ENCODE measurements at regions not wholly inside any gene's neighbourhood (a gene's known extent, or its start where the extent isn't known, plus 50 kb on each side); places are given as distances from the start of the nearest gene placed in this dataset.

DNA sequence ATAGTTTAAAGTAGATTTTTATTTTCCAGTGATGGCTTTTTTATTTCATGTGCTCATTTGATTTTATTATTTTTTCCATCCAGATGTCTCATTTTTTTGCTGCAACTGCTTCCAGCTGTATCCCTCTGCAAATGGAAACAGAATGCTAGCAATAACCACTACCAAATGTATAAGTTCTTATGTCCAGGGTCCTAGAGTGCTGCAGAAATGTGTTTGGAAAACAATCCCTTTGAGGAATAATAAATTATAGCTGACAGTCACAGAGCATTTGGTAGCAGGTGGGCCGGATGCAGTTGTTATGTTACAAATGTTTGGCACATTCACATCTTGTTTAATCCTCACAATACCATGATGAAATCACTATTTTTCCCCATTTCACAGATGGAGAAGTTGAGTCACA is 300.7 kb upstream of the PDGFD start:
- H3K27me3 Mint-ChIP-seq (ENCODE audit: low read depth in 3 of 3): no peaks in the 10 kb centered on the region
- Histone ChIP-seq H3K4me3 (replicated peaks in 1 of 3; ENCODE audit: low read depth in 2 of 3, low read length in 3 of 3) (no peak overlapping the region), H3K9me3 (replicated peaks in 1 of 2; ENCODE audit: control insufficient read depth in 1 of 2, insufficient read depth in 1 of 2, low read length in 2 of 2) (no peaks in the 10 kb centered on the region), H4K20me1 (ENCODE audit: insufficient read depth, low read length) (no peaks in the 10 kb centered on the region), H3K9ac (ENCODE audit: insufficient read depth, low read length, poor library complexity, severe bottlenecking) (no peak overlapping the region), H3K36me3 (replicated peaks in 1 of 2; ENCODE audit: control insufficient read depth in 1 of 2, insufficient read depth in 2 of 2, low read length in 2 of 2) (no peaks in the 10 kb centered on the region), H2AFZ (ENCODE audit: insufficient read depth, low read depth, low read length, poor library complexity, severe bottlenecking) (no peak overlapping the region), H3K4me1 (ENCODE audit: control insufficient read depth in 1 of 2, insufficient read depth in 2 of 2, low read length in 2 of 2) (no peaks in the 10 kb centered on the region), H3K27me3 (ENCODE audit: control insufficient read depth in 2 of 2, insufficient read depth in 2 of 2, low read length in 2 of 2) (no peaks in the 10 kb centered on the region), H3K79me2 (ENCODE audit: insufficient read depth, low read length) (no peaks in the 10 kb centered on the region), H3K27ac (ENCODE audit: low read depth in 1 of 2, low read length in 2 of 2) (no peak overlapping the region), H3K4me2 (replicated peaks; ENCODE audit: extremely low read depth, low read length, poor library complexity, severe bottlenecking) (no peak overlapping the region)
- DNase-seq: no peak
- H3K36me3 Mint-ChIP-seq: no peaks in the 10 kb centered on the region
- H3K4me1 Mint-ChIP-seq: no peaks in the 10 kb centered on the region
- H3K27ac Mint-ChIP-seq: no peak overlapping the region
- no peak overlapping the region for H3K4me3 Mint-ChIP-seq
- H3K9me3 Mint-ChIP-seq: no peaks in the 10 kb centered on the region
- TF ChIP-seq, protein P1, sequence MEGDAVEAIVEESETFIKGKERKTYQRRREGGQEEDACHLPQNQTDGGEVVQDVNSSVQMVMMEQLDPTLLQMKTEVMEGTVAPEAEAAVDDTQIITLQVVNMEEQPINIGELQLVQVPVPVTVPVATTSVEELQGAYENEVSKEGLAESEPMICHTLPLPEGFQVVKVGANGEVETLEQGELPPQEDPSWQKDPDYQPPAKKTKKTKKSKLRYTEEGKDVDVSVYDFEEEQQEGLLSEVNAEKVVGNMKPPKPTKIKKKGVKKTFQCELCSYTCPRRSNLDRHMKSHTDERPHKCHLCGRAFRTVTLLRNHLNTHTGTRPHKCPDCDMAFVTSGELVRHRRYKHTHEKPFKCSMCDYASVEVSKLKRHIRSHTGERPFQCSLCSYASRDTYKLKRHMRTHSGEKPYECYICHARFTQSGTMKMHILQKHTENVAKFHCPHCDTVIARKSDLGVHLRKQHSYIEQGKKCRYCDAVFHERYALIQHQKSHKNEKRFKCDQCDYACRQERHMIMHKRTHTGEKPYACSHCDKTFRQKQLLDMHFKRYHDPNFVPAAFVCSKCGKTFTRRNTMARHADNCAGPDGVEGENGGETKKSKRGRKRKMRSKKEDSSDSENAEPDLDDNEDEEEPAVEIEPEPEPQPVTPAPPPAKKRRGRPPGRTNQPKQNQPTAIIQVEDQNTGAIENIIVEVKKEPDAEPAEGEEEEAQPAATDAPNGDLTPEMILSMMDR (IDR thresholded peaks at IDR 0.05): no peak
- WGBS (ENCODE audit: insufficient coverage): no CpG with 5 or more reads among the region's 1 CpG
- intact Hi-C loops (cut with micrococcal nuclease): no loop called here

DNA sequence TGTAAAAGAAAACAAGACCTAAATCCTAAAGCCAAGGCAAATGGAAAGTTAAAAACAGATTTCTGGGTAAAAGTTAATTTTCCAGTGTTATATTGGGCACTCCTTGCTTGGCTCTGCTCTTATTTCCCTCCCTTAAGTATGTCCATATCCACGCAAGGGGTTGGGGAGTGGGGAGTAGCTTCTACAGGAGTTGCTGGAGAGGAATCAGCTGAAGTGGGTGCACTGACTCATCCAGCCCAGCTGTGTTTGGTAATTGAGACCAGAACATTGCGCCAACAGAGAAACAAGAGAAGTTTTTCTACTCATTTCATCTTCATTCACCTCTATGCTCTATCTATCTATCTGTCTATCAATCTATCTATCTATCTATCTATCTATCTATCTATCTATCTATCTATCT is 298.4 kb upstream of the PDGFD start:
- intact Hi-C loops (cut with micrococcal nuclease): no loop called here
- Histone ChIP-seq H3K9me3 (replicated peaks in 1 of 2; ENCODE audit: control insufficient read depth in 1 of 2, insufficient read depth in 1 of 2, low read length in 2 of 2) (no peaks in the 10 kb centered on the region), H3K4me3 (replicated peaks in 1 of 3; ENCODE audit: low read depth in 2 of 3, low read length in 3 of 3) (no peak overlapping the region), H3K27me3 (ENCODE audit: control insufficient read depth in 2 of 2, insufficient read depth in 2 of 2, low read length in 2 of 2) (no peaks in the 10 kb centered on the region), H3K27ac (ENCODE audit: low read depth in 1 of 2, low read length in 2 of 2) (no peak overlapping the region), H3K36me3 (replicated peaks in 1 of 2; ENCODE audit: control insufficient read depth in 1 of 2, insufficient read depth in 2 of 2, low read length in 2 of 2) (no peaks in the 10 kb centered on the region), H3K9ac (ENCODE audit: insufficient read depth, low read length, poor library complexity, severe bottlenecking) (no peak overlapping the region), H3K4me2 (replicated peaks; ENCODE audit: extremely low read depth, low read length, poor library complexity, severe bottlenecking) (no peak overlapping the region), H2AFZ (ENCODE audit: insufficient read depth, low read depth, low read length, poor library complexity, severe bottlenecking) (no peak overlapping the region), H4K20me1 (ENCODE audit: insufficient read depth, low read length) (no peaks in the 10 kb centered on the region), H3K4me1 (ENCODE audit: control insufficient read depth in 1 of 2, insufficient read depth in 2 of 2, low read length in 2 of 2) (no peaks in the 10 kb centered on the region), H3K79me2 (ENCODE audit: insufficient read depth, low read length) (no peaks in the 10 kb centered on the region)
- Mint-ChIP-seq H3K27me3 (ENCODE audit: low read depth in 3 of 3) (no peaks in the 10 kb centered on the region), H3K4me1 (no peaks in the 10 kb centered on the region), H3K9me3 (no peaks in the 10 kb centered on the region), H3K4me3 (no peak overlapping the region), H3K36me3 (no peaks in the 10 kb centered on the region), H3K27ac (no peak overlapping the region)
- no peak for DNase-seq
- TF ChIP-seq, protein P1 (IDR thresholded peaks at IDR 0.05): no peak
- WGBS (ENCODE audit: insufficient coverage): no CpG with 5 or more reads among the region's 2 CpGs

Measured in CD14-positive monocyte (primary cell).